ENCODE measurements at regions not wholly inside any gene's neighbourhood (a gene's known extent, or its start where the extent isn't known, plus 50 kb on each side); places are given as distances from the start of the nearest gene placed in this dataset.
"Not testable (repeated sequence)": the region's sequence is repeated elsewhere in the genome, so short reads cannot be mapped to it uniquely, and the experiment has no call there.

DNA sequence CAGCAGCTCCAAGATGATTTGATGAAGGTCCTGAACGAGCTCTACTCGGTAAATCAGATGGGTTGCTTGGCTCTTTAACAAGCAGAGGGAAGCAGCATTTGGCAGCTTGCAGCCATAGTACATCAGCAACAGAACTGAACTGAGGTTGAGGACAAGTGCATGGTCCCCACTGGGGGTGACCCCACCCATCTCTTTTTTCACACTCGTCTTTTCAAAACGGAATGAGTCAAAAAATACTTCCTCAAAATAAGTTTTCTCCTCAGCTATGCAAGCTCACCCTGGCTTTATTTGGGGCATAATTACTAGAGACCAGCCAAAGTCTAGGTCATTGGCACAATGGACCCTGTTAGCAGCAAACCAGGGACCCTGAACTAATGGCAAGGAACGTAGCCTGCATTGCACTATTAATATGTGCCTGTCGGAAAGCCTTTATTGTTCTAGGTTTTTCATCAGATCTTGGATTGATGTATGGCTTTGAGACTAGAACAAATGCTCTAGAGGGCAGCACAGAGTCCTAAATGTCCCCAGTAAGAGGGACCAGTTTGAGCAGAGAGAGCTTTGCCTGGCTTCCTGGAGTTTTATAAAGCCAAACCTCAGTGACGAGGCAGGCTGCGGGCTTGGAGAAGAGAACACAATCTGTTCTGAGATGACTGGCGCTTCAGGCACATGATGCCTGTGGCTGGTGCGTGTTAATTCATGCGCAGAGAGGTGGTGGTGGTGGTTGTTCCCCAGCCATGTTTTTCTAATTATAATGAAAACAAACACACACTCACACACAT, 86.1 kb upstream of the IKBKE start:
- TF ChIP-seq, protein P1, sequence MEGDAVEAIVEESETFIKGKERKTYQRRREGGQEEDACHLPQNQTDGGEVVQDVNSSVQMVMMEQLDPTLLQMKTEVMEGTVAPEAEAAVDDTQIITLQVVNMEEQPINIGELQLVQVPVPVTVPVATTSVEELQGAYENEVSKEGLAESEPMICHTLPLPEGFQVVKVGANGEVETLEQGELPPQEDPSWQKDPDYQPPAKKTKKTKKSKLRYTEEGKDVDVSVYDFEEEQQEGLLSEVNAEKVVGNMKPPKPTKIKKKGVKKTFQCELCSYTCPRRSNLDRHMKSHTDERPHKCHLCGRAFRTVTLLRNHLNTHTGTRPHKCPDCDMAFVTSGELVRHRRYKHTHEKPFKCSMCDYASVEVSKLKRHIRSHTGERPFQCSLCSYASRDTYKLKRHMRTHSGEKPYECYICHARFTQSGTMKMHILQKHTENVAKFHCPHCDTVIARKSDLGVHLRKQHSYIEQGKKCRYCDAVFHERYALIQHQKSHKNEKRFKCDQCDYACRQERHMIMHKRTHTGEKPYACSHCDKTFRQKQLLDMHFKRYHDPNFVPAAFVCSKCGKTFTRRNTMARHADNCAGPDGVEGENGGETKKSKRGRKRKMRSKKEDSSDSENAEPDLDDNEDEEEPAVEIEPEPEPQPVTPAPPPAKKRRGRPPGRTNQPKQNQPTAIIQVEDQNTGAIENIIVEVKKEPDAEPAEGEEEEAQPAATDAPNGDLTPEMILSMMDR (conservative IDR thresholded peaks at IDR 0.05 in 1 of 2, IDR thresholded peaks at IDR 0.05 in 1 of 2; ENCODE audit: low read depth in 1 of 2, low read length in 2 of 2), result peak; percentile 7 to 21
- TF ChIP-seq EZH2 (IDR thresholded peaks at IDR 0.05; ENCODE audit: low read length, missing control alignments), result not testable (repeated sequence)
